Activated T-helper 17 cell treated with anti-CD3 and anti-CD28 coated beads, Interleukin-2, amount 50 U/mL, for 72 hours (primary cell): ENCODE measurements at regions not wholly inside any gene's neighbourhood (a gene's known extent, or its start where the extent isn't known, plus 50 kb on each side); places are given as distances from the start of the nearest gene placed in this dataset.

Experiments used
- ATAC-seq: fragments of 150-1000 bp; cut with Tn5 transposase; replicated peaks from 2 replicates; pipeline ENCODE4 v1.10.0; 2021; ENCODE audit warnings: mild to moderate bottlenecking, moderate library complexity
- H3K27ac Mint-ChIP-seq: one replicate; pipeline ENCODE4 v1.8.0; 2022; ENCODE audit warnings: mixed read lengths
- H3K27me3 Mint-ChIP-seq: one replicate; pipeline ENCODE4 v1.8.0; 2022; ENCODE audit warnings: mixed read lengths
- H3K36me3 Mint-ChIP-seq: one replicate; pipeline ENCODE4 v1.8.0; 2022; ENCODE audit warnings: low read depth, mild to moderate bottlenecking, mixed read lengths
- H3K4me1 Mint-ChIP-seq: one replicate; pipeline ENCODE4 v1.8.0; 2022; ENCODE audit warnings: mixed read lengths
- H3K4me3 Mint-ChIP-seq: one replicate; pipeline ENCODE4 v1.8.0; 2022; ENCODE audit warnings: mild to moderate bottlenecking, mixed read lengths
- H3K9me3 Mint-ChIP-seq: one replicate; pipeline ENCODE4 v1.8.0; 2022; ENCODE audit warnings: mixed read lengths

DNA sequence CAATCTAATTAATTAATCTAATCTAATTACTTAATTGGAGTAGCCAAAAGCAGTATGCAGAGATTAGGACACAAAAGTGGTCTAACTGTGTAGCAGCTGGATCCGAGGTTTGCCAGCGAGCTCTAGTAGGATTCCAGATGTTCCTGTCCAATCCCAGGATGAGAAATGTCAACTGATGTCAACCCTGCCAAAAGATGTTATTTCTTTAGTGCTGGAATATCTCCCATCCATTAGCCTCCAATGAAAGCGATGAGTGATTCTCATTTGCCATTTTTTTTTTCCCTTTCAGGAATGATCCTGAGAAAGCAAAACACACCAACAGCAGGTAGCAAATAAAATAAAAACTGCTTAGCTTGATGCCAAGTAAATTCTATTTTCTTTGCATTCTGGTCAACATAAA is 372.9 kb downstream of the STIM2 start:
- ATAC-seq = no peak
- H3K9me3 Mint-ChIP-seq = no peaks in the 10 kb centered on the region
- no peaks in the 10 kb centered on the region for H3K36me3 Mint-ChIP-seq
- H3K4me1 Mint-ChIP-seq = no peaks in the 10 kb centered on the region
- H3K27me3 Mint-ChIP-seq = peaks cover 6% of the 10 kb centered on the region
- no peak overlapping the region for H3K4me3 Mint-ChIP-seq
- H3K27ac Mint-ChIP-seq = no peak overlapping the region

GRCh38 chr4:27234306-27234899 is 373.8 kb downstream of the STIM2 start:
- H3K27ac Mint-ChIP-seq = no peak overlapping the region
- H3K4me3 Mint-ChIP-seq = no peak overlapping the region
- H3K4me1 Mint-ChIP-seq = no peaks in the 10 kb centered on the region
- no peaks in the 10 kb centered on the region for H3K36me3 Mint-ChIP-seq
- no peak for ATAC-seq
- peaks cover 6% of the 10 kb centered on the region for H3K27me3 Mint-ChIP-seq
- peaks cover 4% of the 10 kb centered on the region for H3K9me3 Mint-ChIP-seq

GRCh38 chr4:27239641-27240040 is 379.0 kb downstream of the STIM2 start:
- Mint-ChIP-seq H3K27me3 (peaks cover 3% of the 10 kb centered on the region), H3K4me3 (no peak overlapping the region), H3K9me3 (peaks cover 4% of the 10 kb centered on the region), H3K4me1 (no peaks in the 10 kb centered on the region), H3K27ac (no peak overlapping the region), H3K36me3 (no peaks in the 10 kb centered on the region)
- ATAC-seq = no peak

- H3K27ac Mint-ChIP-seq = no peak overlapping the region
- H3K36me3 Mint-ChIP-seq = no peaks in the 10 kb centered on the region
- H3K9me3 Mint-ChIP-seq = peaks cover 4% of the 10 kb centered on the region
- H3K27me3 Mint-ChIP-seq = no peaks in the 10 kb centered on the region
- ATAC-seq = no peak
- H3K4me1 Mint-ChIP-seq = no peaks in the 10 kb centered on the region
- H3K4me3 Mint-ChIP-seq = no peak overlapping the region
Measured at GRCh38 chr4:27242217-27242616, 381.6 kb downstream of the STIM2 start.

GRCh38 chr4:27245216-27245615 is 384.6 kb downstream of the STIM2 start:
- no peaks in the 10 kb centered on the region for H3K4me1 Mint-ChIP-seq
- H3K4me3 Mint-ChIP-seq = no peak overlapping the region
- no peaks in the 10 kb centered on the region for H3K27me3 Mint-ChIP-seq
- no peaks in the 10 kb centered on the region for H3K36me3 Mint-ChIP-seq
- H3K9me3 Mint-ChIP-seq = no peaks in the 10 kb centered on the region
- no peak overlapping the region for H3K27ac Mint-ChIP-seq
- no peak for ATAC-seq

GRCh38 chr4:27248829-27249228 is 388.2 kb downstream of the STIM2 start:
- H3K9me3 Mint-ChIP-seq = no peaks in the 10 kb centered on the region

GRCh38 chr4:27251771-27252170 is 391.1 kb downstream of the STIM2 start:
- no peaks in the 10 kb centered on the region for H3K9me3 Mint-ChIP-seq
- no peak overlapping the region for H3K4me3 Mint-ChIP-seq
- H3K4me1 Mint-ChIP-seq = no peaks in the 10 kb centered on the region
- H3K27ac Mint-ChIP-seq = no peak overlapping the region
- H3K36me3 Mint-ChIP-seq = no peaks in the 10 kb centered on the region
- no peak for ATAC-seq
- no peaks in the 10 kb centered on the region for H3K27me3 Mint-ChIP-seq

More at GRCh38 chr4:27248829-27249228, 388.2 kb downstream of the STIM2 start:
- no peaks in the 10 kb centered on the region for H3K36me3 Mint-ChIP-seq
- no peak overlapping the region for H3K4me3 Mint-ChIP-seq
- H3K27me3 Mint-ChIP-seq = no peaks in the 10 kb centered on the region
- ATAC-seq = no peak
- H3K4me1 Mint-ChIP-seq = no peaks in the 10 kb centered on the region
- H3K27ac Mint-ChIP-seq = no peak overlapping the region

- Mint-ChIP-seq H3K4me1 (no peaks in the 10 kb centered on the region), H3K9me3 (peaks cover 4% of the 10 kb centered on the region), H3K4me3 (no peak overlapping the region), H3K36me3 (no peaks in the 10 kb centered on the region), H3K27me3 (no peaks in the 10 kb centered on the region), H3K27ac (no peak overlapping the region)
- ATAC-seq = no peak
Measured at GRCh38 chr4:27267339-27267969, 406.8 kb downstream of the STIM2 start.

- no peak for ATAC-seq
- no peaks in the 10 kb centered on the region for H3K27me3 Mint-ChIP-seq
- H3K4me1 Mint-ChIP-seq = no peaks in the 10 kb centered on the region
- H3K36me3 Mint-ChIP-seq = no peaks in the 10 kb centered on the region
- no peak overlapping the region for H3K4me3 Mint-ChIP-seq
- no peak overlapping the region for H3K27ac Mint-ChIP-seq
- H3K9me3 Mint-ChIP-seq = peaks cover 4% of the 10 kb centered on the region
Measured at GRCh38 chr4:27267970-27268355, 407.3 kb downstream of the STIM2 start.

- no peak for ATAC-seq
- Mint-ChIP-seq H3K4me1 (no peaks in the 10 kb centered on the region), H3K27me3 (peaks cover 10% of the 10 kb centered on the region), H3K27ac (no peak overlapping the region), H3K4me3 (no peak overlapping the region), H3K9me3 (peaks cover 3% of the 10 kb centered on the region), H3K36me3 (no peaks in the 10 kb centered on the region)
Measured at GRCh38 chr4:27270435-27270834, 409.8 kb downstream of the STIM2 start.

DNA sequence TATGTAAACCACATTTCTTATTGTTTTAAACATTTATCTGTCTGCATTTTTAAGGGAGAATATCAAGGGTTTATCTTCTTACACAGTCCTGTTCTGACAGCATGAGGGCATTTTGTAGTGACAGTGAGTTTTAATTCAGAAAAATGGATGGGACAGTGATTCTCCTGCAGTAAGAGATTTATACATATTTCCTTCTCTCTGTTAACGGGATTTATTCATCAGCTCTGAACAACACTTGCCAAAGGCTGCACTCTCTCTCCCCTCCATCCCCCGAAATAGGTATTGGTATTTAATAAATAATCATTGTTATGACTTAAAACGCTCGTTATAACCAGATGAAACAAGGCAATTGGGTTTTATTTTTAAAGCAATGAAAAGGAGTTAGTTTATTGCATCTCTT is 410.9 kb downstream of the STIM2 start:
- Mint-ChIP-seq H3K4me1 (no peaks in the 10 kb centered on the region), H3K4me3 (no peak overlapping the region), H3K9me3 (peaks cover 3% of the 10 kb centered on the region)

GRCh38 chr4:27272217-27272616 is 411.6 kb downstream of the STIM2 start:
- Mint-ChIP-seq H3K4me1 (no peaks in the 10 kb centered on the region), H3K27me3 (peaks cover 10% of the 10 kb centered on the region)

More for the DNA sequence above, 410.9 kb downstream of the STIM2 start:
- H3K36me3 Mint-ChIP-seq = no peaks in the 10 kb centered on the region
- H3K27ac Mint-ChIP-seq = no peak overlapping the region
- ATAC-seq = no peak
- peaks cover 10% of the 10 kb centered on the region for H3K27me3 Mint-ChIP-seq

DNA sequence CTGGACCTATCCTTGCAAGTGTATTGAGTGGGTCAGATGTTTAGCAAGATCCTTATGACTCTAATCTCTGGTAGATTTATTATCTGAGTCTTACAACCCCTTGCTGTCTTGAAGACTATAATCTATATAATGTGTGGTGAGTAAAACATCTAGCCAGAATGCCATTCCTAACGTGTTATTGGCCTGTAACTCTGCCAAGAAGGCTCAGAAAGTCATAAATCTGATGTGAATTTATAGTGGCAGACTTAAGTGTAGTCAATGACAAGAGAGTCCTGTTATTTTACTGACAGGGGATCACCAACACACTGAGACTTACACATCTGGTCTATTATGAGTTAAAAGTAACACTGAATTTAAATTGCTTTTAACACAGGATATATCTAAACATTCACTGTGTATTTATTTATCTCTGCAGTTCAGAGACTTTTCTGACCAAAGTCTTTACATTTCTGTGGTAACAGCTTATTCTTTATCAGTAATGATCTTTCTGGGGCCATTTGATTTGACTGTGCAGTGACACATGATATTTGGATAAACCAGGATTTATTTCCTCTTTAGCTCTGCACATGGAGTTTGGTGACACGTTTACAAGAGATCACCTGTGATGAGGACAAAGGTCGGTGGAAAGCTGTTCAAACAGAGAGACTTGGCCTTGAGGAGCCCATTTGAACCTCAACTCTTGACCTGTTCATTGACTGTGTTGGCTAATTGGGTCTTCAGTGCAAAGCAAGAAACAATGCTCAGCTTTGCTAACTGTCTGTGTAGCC is 415.8 kb downstream of the STIM2 start:
- Mint-ChIP-seq H3K4me3 (no peak overlapping the region), H3K9me3 (peaks cover 8% of the 10 kb centered on the region), H3K4me1 (no peaks in the 10 kb centered on the region), H3K27ac (no peak overlapping the region), H3K27me3 (peaks cover 10% of the 10 kb centered on the region), H3K36me3 (no peaks in the 10 kb centered on the region)
- no peak for ATAC-seq

More at GRCh38 chr4:27272217-27272616, 411.6 kb downstream of the STIM2 start:
- Mint-ChIP-seq H3K36me3 (no peaks in the 10 kb centered on the region), H3K9me3 (peaks cover 3% of the 10 kb centered on the region), H3K4me3 (no peak overlapping the region), H3K27ac (no peak overlapping the region)
- ATAC-seq = no peak

DNA sequence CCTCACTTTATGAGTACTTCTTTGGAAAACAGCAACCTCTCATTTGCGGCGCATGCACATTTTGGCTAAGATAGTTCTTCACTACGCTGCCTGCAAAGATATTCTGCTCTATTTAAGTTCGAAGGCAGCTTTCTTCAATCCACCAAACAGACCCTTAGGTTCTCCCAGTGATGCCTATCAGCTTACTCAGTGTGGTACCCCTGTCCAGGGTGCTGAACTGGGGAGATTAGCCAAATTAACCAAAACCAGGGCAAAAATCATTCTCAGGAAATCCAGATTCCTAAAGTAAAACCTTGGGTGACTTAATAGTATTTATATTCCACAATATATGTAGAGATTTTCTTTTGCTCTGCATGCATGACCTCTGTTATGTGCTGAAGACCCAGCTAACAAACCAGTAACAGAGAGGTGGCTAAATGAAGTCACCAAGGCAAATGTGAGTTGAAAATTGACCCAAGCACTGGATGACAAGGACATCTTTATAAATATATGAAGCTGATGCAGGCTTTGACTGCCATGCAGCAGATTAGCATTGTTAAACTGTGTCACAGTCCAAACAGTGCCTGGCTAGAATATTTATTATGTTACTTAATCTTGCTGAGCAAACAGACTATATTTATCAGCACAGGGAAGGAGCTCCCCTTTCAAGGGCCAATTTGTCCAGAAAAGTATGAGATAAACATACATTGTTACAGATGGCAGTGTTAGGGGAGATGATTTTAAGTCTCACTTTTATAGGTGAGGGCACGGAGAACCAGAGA is 418.2 kb downstream of the STIM2 start:
- H3K36me3 Mint-ChIP-seq = no peaks in the 10 kb centered on the region

More for the DNA sequence above, 418.2 kb downstream of the STIM2 start:
- H3K4me1 Mint-ChIP-seq = no peaks in the 10 kb centered on the region
- H3K4me3 Mint-ChIP-seq = no peak overlapping the region
- ATAC-seq = no peak
- no peak overlapping the region for H3K27ac Mint-ChIP-seq
- H3K9me3 Mint-ChIP-seq = peaks cover 8% of the 10 kb centered on the region
- peaks cover 10% of the 10 kb centered on the region for H3K27me3 Mint-ChIP-seq
